GM12892 (cell line): ENCODE measurements at regions not wholly inside any gene's neighbourhood (a gene's known extent, or its start where the extent isn't known, plus 50 kb on each side); places are given as distances from the start of the nearest gene placed in this dataset.

ENCODE experiments used
- POLR2A ChIP-seq: IDR thresholded peaks from 2 replicates; pipeline ENCODE4 v1.6.1; 2011; ENCODE audit warnings: low read depth, low read length, control low read depth
- POLR2AphosphoS5 ChIP-seq: IDR thresholded peaks from 2 replicates; pipeline ENCODE4 v1.6.1; 2011; ENCODE audit warnings: low read depth, low read length, control low read depth
- TAF1 ChIP-seq: IDR thresholded peaks from 2 replicates; pipeline ENCODE4 v1.6.1; 2011; ENCODE audit warnings: low read depth, mild to moderate bottlenecking, control low read depth, low read length, borderline replicate concordance

DNA sequence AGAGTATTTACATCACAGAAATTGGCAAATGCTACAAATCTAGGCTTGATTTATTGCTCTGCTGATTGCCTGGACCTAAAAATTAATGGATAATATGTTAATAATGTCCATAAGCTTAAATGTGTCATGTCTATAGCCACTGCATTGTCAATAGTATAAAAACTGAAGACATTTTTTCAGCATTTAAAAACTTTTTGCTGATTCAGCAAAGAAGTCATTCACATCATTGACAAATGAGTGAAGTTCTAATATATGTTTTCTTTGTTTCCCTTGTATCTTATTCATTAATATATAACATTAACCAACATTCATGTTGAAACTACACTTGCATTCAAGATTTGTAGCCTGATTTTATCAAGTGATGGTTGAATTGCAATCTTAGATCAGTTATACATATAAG, 214.7 kb upstream of the XYLT1 start:
- no peak for TF ChIP-seq POLR2A
- TF ChIP-seq POLR2AphosphoS5: no peak
- TF ChIP-seq TAF1: no peak
